Aorta (tissue), 5 donors: ENCODE measurements at regions not wholly inside any gene's neighbourhood (a gene's known extent, or its start where the extent isn't known, plus 50 kb on each side); places are given as distances from the start of the nearest gene placed in this dataset.

ENCODE experiments used
- ATAC-seq: fragments of 200-7000 bp; cut with Tn5 transposase; one replicate; pipeline ENCODE4 v1.9.1; 2022; ENCODE audit warnings: moderate library complexity; ENCODE audit not compliant: low FRiP score
- DNase-seq, 2 donors: peaks; one replicate each; pipeline ENCODE4 v3.0.0-alpha.2; 2020
- H3K27ac ChIP-seq, 2 donors: one replicate each; pipeline ENCODE4 v1.5.1; 2013; ENCODE audit warnings: low read length in 2 of 2, mild to moderate bottlenecking in 2 of 2, moderate library complexity in 2 of 2, control low read depth in 1 of 2, inconsistent platforms in 1 of 2, low read depth in 1 of 2
- H3K27me3 ChIP-seq, 2 donors: one replicate each; pipeline ENCODE4 v1.6.1; 2013; ENCODE audit warnings: control low read depth in 1 of 2, low read length in 1 of 2, mild to moderate bottlenecking in 1 of 2, moderate library complexity in 1 of 2; ENCODE audit not compliant: insufficient read depth in 2 of 2, control insufficient read depth in 1 of 2
- H3K36me3 ChIP-seq, 2 donors: one replicate each; pipeline ENCODE4 v1.6.1; 2013; ENCODE audit warnings: control low read depth in 1 of 2, low read length in 1 of 2, mild to moderate bottlenecking in 1 of 2; ENCODE audit not compliant: insufficient read depth in 2 of 2, control insufficient read depth in 1 of 2
- H3K4me1 ChIP-seq, 2 donors: one replicate each; pipeline ENCODE4 v1.6.1; 2013; ENCODE audit warnings: low read length in 2 of 2, control low read depth in 1 of 2, mild to moderate bottlenecking in 1 of 2, moderate library complexity in 1 of 2; ENCODE audit not compliant: insufficient read depth in 2 of 2, control insufficient read depth in 1 of 2
- H3K4me3 ChIP-seq, 2 donors: one replicate each; pipeline ENCODE4 v1.5.1; 2013; ENCODE audit warnings: low read length in 2 of 2, control low read depth in 1 of 2, mild to moderate bottlenecking in 1 of 2
- H3K9me3 ChIP-seq: one replicate; pipeline ENCODE4 v1.6.1; 2013; ENCODE audit warnings: mild to moderate bottlenecking, low read length; ENCODE audit not compliant: control insufficient read depth
- WGBS, 2 donors: extraction: QIAGEN DNeasy Blood & Tissue Kit; methylation state at CpG; one replicate each; pipeline ENCODE4 v1.1.7; 2013; 5-methylcytosine and 5-hydroxymethylcytosine counted together
- intact Hi-C, 2 donors: fragments of 100-400 bp; cut with DNase I; formaldehyde crosslinking; loops; one replicate each; pipeline versions ENCODE4 v1.14.2 to v1.15.0; 2022
- donor health status: healthy with polysubstance abuse.
- donor health status: Bipolar disorder and iron deficiency.
- donor health status: DM: no; HTN: no; CAD: no.
- donor health status: DM: no; HTN: no; CAD: no.
- donor health status: DM: yes; HTN: yes; CAD: no.

DNA sequence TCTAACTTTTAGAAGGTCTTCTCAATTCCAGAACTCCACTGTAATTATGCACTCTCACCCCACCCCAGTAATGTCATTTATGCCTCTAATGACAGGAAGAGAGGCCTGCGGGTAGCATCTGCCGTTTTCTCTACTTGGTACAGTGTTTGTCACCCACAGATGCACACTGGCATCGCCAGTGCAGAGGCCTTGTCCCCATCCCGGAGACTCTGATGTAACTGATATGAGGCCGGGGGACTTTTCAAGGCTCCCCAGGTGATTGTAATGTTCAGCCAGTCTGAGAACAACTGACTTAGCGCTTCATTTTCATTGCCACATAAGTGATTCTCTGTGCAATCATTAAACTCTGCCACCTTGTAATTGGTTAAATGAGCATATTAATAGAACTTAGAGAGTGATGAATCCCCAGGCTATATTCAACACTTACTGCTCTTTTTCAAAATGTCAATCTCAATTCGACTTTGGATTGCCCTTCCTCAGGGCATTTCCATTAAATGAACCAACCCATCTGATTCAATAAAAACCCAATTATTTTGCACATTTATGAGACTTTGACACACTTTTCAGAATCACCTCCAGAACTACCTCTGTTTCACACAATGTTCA lies 113.2 kb downstream of the HERPUD2 start:
- ATAC-seq (no peak), DNase-seq (no peak)
- Histone ChIP-seq H3K9me3 (peaks cover 2% of the 10 kb centered on the region), H3K4me1 (no peaks in the 10 kb centered on the region), H3K4me3 (no peak overlapping the region), H3K36me3 (no peaks in the 10 kb centered on the region), H3K27me3 (no peaks in the 10 kb centered on the region), H3K27ac (no peak overlapping the region)
- intact Hi-C loops: no loop called here
- WGBS, 2 donors: 84 to 86% methylated on average over 7 of the region's 7 CpGs

DNA sequence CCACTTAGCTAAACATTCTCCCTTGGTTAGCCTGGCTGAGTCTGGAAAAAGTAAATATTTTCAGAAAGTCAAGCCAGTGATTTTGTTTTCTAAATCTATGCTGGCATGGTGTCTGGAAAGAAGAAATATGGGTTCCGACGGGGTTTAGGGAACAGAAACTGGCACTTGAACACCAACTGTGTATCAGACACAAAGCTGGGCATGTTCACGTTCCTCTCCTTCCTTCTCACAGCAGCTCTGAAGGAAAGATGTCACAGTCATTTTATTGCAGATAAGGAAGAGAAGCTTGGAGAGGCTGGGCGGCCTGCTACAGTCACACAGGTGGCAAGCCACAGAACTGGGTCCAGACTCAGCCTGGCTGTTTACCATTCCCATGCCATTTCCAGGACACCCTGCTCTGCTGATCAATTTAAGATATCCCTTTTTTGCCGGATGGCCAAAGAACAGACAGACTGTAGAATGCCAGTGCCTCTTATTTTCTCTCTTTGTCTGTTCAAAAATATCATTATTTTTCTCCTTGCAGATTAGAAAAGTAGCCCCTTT lies 118.8 kb downstream of the HERPUD2 start:
- Histone ChIP-seq H3K27me3 (no peaks in the 10 kb centered on the region), H3K27ac (no peak overlapping the region), H3K36me3 (no peaks in the 10 kb centered on the region), H3K4me1 (no peaks in the 10 kb centered on the region), H3K9me3 (peaks cover 2% of the 10 kb centered on the region), H3K4me3 (no peak overlapping the region)
- intact Hi-C loops: no loop called here
- DNase-seq (no peak), ATAC-seq (no peak)
- 13 to 16% methylated on average over 5 of the region's 5 CpGs for WGBS, 2 donors

- no peaks in the 10 kb centered on the region for H3K9me3 ChIP-seq
- H3K36me3 ChIP-seq: no peaks in the 10 kb centered on the region
- H3K27ac ChIP-seq: no peak overlapping the region
- DNase-seq: no peak
- H3K27me3 ChIP-seq: no peaks in the 10 kb centered on the region
- WGBS, 2 donors: 66 to 69% methylated on average over 3 of the region's 3 CpGs
- no peak for ATAC-seq
- intact Hi-C loops: no loop called here
- H3K4me1 ChIP-seq: no peaks in the 10 kb centered on the region
- H3K4me3 ChIP-seq: no peak overlapping the region
These were observed 123.2 kb downstream of the HERPUD2 start for GRCh38 chr7:35571611-35572240.

GRCh38 chr7:35570937-35571336 lies 124.0 kb downstream of the HERPUD2 start:
- Histone ChIP-seq H3K4me1 (no peaks in the 10 kb centered on the region), H3K27ac (no peak overlapping the region), H3K4me3 (no peak overlapping the region), H3K36me3 (no peaks in the 10 kb centered on the region), H3K9me3 (no peaks in the 10 kb centered on the region), H3K27me3 (no peaks in the 10 kb centered on the region)
- 71 to 89% methylated on average over 5 of the region's 5 CpGs for WGBS, 2 donors
- DNase-seq (no peak), ATAC-seq (no peak)
- intact Hi-C loops: no loop called here

DNA sequence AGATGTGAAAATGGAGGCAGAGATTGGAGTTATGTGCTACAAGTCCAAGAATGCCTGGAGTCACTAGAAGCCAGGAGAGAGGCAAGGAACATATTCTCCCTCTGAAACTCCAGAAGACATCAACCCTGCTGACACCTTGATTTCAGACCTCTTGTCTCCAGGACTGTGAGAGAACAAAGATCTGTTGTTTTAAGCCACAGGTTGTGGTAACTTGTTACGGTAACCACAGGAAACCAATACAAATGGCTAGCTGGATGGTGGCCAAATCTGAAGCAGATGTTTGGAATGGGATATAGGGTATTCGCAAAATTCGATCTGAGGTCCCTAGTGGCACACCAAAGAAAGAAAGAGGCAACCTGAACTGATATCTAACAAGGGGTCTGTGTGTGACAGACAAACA lies 129.0 kb downstream of the HERPUD2 start:
- no peaks in the 10 kb centered on the region for H3K4me1 ChIP-seq
- no peak overlapping the region for H3K27ac ChIP-seq
- H3K36me3 ChIP-seq: no peaks in the 10 kb centered on the region
- no peak overlapping the region for H3K4me3 ChIP-seq
- intact Hi-C loops: no loop called here
- DNase-seq (no peak), ATAC-seq (no peak)
- H3K27me3 ChIP-seq: no peaks in the 10 kb centered on the region
- WGBS, 2 donors: 53 to 61% methylated on average over 3 of the region's 3 CpGs
- H3K9me3 ChIP-seq: no peaks in the 10 kb centered on the region

- DNase-seq (no peak), ATAC-seq (no peak)
- Histone ChIP-seq H3K4me3 (no peak overlapping the region), H3K27me3 (peaks cover 0 to 2% of the 10 kb centered on the region in 2 donors), H3K9me3 (no peaks in the 10 kb centered on the region), H3K36me3 (no peaks in the 10 kb centered on the region), H3K4me1 (no peaks in the 10 kb centered on the region), H3K27ac (no peak overlapping the region)
- 87 to 92% methylated on average over 4 of the region's 4 CpGs for WGBS, 2 donors
- intact Hi-C loops: no loop called here
These were observed 136.1 kb downstream of the HERPUD2 start for GRCh38 chr7:35558841-35559240.

GRCh38 chr7:35556515-35557471 lies 138.1 kb downstream of the HERPUD2 start:
- H3K27me3 ChIP-seq: peaks cover 0 to 2% of the 10 kb centered on the region in 2 donors
- H3K27ac ChIP-seq: no peak overlapping the region
- WGBS, 2 donors: 70 to 80% methylated on average over 8 of the region's 8 CpGs
- intact Hi-C loops: no loop called here
- H3K36me3 ChIP-seq: no peaks in the 10 kb centered on the region
- ATAC-seq (no peak), DNase-seq (no peak)
- H3K9me3 ChIP-seq: no peaks in the 10 kb centered on the region
- H3K4me3 ChIP-seq: no peak overlapping the region
- no peaks in the 10 kb centered on the region for H3K4me1 ChIP-seq

- no peaks in the 10 kb centered on the region for H3K9me3 ChIP-seq
- H3K4me3 ChIP-seq: no peak overlapping the region
- ATAC-seq (no peak), DNase-seq (no peak)
- 46 to 69% methylated on average over 4 of the region's 4 CpGs for WGBS, 2 donors
- no peaks in the 10 kb centered on the region for H3K36me3 ChIP-seq
- peaks cover 0 to 2% of the 10 kb centered on the region in 2 donors for H3K27me3 ChIP-seq
- intact Hi-C loops: no loop called here
- no peaks in the 10 kb centered on the region for H3K4me1 ChIP-seq
- H3K27ac ChIP-seq: no peak overlapping the region
These were observed 139.0 kb downstream of the HERPUD2 start for GRCh38 chr7:35555934-35556333.
